Testis (tissue), 2 donors: ENCODE measurements at regions not wholly inside any gene's neighbourhood (a gene's known extent, or its start where the extent isn't known, plus 50 kb on each side); places are given as distances from the start of the nearest gene placed in this dataset.

Experiments used
- POLR2A ChIP-seq: fragments of 450-650 bp; IDR thresholded peaks from one replicate; pipeline ENCODE4 v1.6.1; 2017; ENCODE audit warnings: antibody characterized with exemption, mild to moderate bottlenecking, moderate library complexity
- TF ChIP-seq, protein P1 (sequence below), 3 experiments: fragments of 450-650 bp in 2 of 3; fragments of 200-600 bp in 1 of 3; sonication (generic) in 1 of 3; IDR thresholded peaks; one replicate each; pipeline ENCODE4 v1.5.1; 2016 to 2019; ENCODE audit warnings: antibody characterized with exemption in 3 of 3, mild to moderate bottlenecking in 2 of 3, moderate library complexity in 1 of 3

DNA sequence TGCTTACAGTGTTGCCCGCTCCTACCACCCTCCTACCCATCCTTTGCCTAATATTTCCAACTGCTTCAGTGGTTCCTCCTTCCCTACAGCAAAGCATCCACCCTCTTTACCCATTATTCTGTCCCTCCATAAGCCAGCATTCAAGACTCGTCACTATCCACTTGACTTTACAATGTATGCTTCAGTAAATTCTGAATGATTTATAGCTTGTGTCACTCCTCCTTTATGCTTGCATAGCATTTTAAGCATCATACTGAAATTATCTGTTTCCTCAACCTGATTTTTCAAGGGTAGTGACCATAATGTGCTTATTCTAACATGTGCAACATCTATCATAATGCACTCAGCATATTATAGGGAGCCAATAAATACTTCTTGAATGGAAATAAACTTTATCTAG is 365.5 kb downstream of the RAB28 start:
- TF ChIP-seq, protein P1, sequence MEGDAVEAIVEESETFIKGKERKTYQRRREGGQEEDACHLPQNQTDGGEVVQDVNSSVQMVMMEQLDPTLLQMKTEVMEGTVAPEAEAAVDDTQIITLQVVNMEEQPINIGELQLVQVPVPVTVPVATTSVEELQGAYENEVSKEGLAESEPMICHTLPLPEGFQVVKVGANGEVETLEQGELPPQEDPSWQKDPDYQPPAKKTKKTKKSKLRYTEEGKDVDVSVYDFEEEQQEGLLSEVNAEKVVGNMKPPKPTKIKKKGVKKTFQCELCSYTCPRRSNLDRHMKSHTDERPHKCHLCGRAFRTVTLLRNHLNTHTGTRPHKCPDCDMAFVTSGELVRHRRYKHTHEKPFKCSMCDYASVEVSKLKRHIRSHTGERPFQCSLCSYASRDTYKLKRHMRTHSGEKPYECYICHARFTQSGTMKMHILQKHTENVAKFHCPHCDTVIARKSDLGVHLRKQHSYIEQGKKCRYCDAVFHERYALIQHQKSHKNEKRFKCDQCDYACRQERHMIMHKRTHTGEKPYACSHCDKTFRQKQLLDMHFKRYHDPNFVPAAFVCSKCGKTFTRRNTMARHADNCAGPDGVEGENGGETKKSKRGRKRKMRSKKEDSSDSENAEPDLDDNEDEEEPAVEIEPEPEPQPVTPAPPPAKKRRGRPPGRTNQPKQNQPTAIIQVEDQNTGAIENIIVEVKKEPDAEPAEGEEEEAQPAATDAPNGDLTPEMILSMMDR (IDR thresholded peaks at IDR 0.05), result no peak
- no peak for TF ChIP-seq POLR2A
